ENCODE measurements at regions not wholly inside any gene's neighbourhood (a gene's known extent, or its start where the extent isn't known, plus 50 kb on each side); places are given as distances from the start of the nearest gene placed in this dataset.
"Not testable (repeated sequence)": the region's sequence is repeated elsewhere in the genome, so short reads cannot be mapped to it uniquely, and the experiment has no call there.

GRCh38 chr12:58425481-58426392, 484.4 kb downstream of the ATP23 start:
- DNase-seq: no peak

GRCh38 chr12:58426437-58426836, 485.1 kb downstream of the ATP23 start:
- DNase-seq: not testable (repeated sequence)

GRCh38 chr12:58433959-58434358, 486.3 kb downstream of the LRIG3 start:
- DNase-seq: no peak

GRCh38 chr12:58434726-58435125, 485.6 kb downstream of the LRIG3 start:
- no peak for DNase-seq

GRCh38 chr12:58435647-58436046, 484.7 kb downstream of the LRIG3 start:
- DNase-seq: no peak

- no peak for DNase-seq
Observed at GRCh38 chr12:58441483-58441882, 478.8 kb downstream of the LRIG3 start.

- DNase-seq: peak; percentile 6
Observed at GRCh38 chr12:58443273-58443980, 476.9 kb downstream of the LRIG3 start.

- no peak for DNase-seq
Observed at GRCh38 chr12:58443981-58444371, 476.3 kb downstream of the LRIG3 start.

GRCh38 chr12:58450868-58451482, 469.3 kb downstream of the LRIG3 start:
- DNase-seq: no peak

- no peak for DNase-seq
Observed at GRCh38 chr12:58452546-58452945, 467.8 kb downstream of the LRIG3 start.

GRCh38 chr12:58453306-58453705, 467.0 kb downstream of the LRIG3 start:
- DNase-seq: no peak

GRCh38 chr12:58455136-58455535, 465.2 kb downstream of the LRIG3 start:
- no peak for DNase-seq

- no peak for DNase-seq
Observed at GRCh38 chr12:58458102-58458501, 462.2 kb downstream of the LRIG3 start.

GRCh38 chr12:58459191-58459590, 461.1 kb downstream of the LRIG3 start:
- DNase-seq: no peak

GRCh38 chr12:58463051-58463450, 457.3 kb downstream of the LRIG3 start:
- no peak for DNase-seq

GRCh38 chr12:58465418-58465817, 454.9 kb downstream of the LRIG3 start:
- DNase-seq: no peak

- DNase-seq: no peak
Observed at GRCh38 chr12:58470266-58471010, 449.9 kb downstream of the LRIG3 start.

- DNase-seq: no peak
Observed at GRCh38 chr12:58479401-58479800, 440.9 kb downstream of the LRIG3 start.

GRCh38 chr12:58481811-58482210, 438.5 kb downstream of the LRIG3 start:
- no peak for DNase-seq

GRCh38 chr12:58487255-58487654, 433.0 kb downstream of the LRIG3 start:
- DNase-seq: no peak

GRCh38 chr12:58487678-58488161, 432.6 kb downstream of the LRIG3 start:
- no peak for DNase-seq

GRCh38 chr12:58489394-58489793, 430.9 kb downstream of the LRIG3 start:
- no peak for DNase-seq

- DNase-seq: no peak
Observed at GRCh38 chr12:58491306-58491705, 429.0 kb downstream of the LRIG3 start.

All from inflammatory macrophage treated with lipopolysaccharide for 4 hours (primary cell).